NCI-H1694 (cell line): ENCODE measurements at regions not wholly inside any gene's neighbourhood (a gene's known extent, or its start where the extent isn't known, plus 50 kb on each side); places are given as distances from the start of the nearest gene placed in this dataset.
A peak's percentile ranks its signal among the peaks of the same experiment; 100 is the strongest.

Experiments used
- DNase-seq: peaks from one replicate; lab custom pipeline; 2025; lab: John Stamatoyannopoulos, UW

- no peak for DNase-seq
These were observed 213.7 kb upstream of the DCN start for GRCh38 chr12:91396293-91396692.

GRCh38 chr12:91395628-91396135, 213.1 kb upstream of the DCN start:
- DNase-seq, result no peak

GRCh38 chr12:91394903-91395302, 212.3 kb upstream of the DCN start:
- DNase-seq, result no peak

GRCh38 chr12:91388573-91388972, 206.0 kb upstream of the DCN start:
- DNase-seq, result no peak

GRCh38 chr12:91387461-91388134, 205.0 kb upstream of the DCN start:
- no peak for DNase-seq

GRCh38 chr12:91384806-91385205, 202.2 kb upstream of the DCN start:
- no peak for DNase-seq

- DNase-seq, result no peak
These were observed 201.7 kb upstream of the DCN start for GRCh38 chr12:91384366-91384765.

GRCh38 chr12:91383099-91383498, 200.5 kb upstream of the DCN start:
- no peak for DNase-seq

GRCh38 chr12:91382081-91382543, 199.5 kb upstream of the DCN start:
- peak; percentile 66 for DNase-seq

GRCh38 chr12:91381309-91381804, 198.7 kb upstream of the DCN start:
- no peak for DNase-seq

GRCh38 chr12:91380631-91381030, 198.0 kb upstream of the DCN start:
- no peak for DNase-seq

GRCh38 chr12:91379051-91379775, 196.6 kb upstream of the DCN start:
- DNase-seq, result no peak

GRCh38 chr12:91377436-91377835, 194.8 kb upstream of the DCN start:
- DNase-seq, result no peak

GRCh38 chr12:91373086-91373485, 190.5 kb upstream of the DCN start:
- no peak for DNase-seq

- no peak for DNase-seq
These were observed 187.7 kb upstream of the DCN start for GRCh38 chr12:91370086-91370868.

GRCh38 chr12:91368613-91369012, 186.0 kb upstream of the DCN start:
- no peak for DNase-seq

GRCh38 chr12:91367234-91367849, 184.7 kb upstream of the DCN start:
- peak; percentile 4 for DNase-seq

GRCh38 chr12:91364471-91365184, 182.0 kb upstream of the DCN start:
- DNase-seq, result no peak

- DNase-seq, result peak; percentile 34
These were observed 179.2 kb upstream of the DCN start for GRCh38 chr12:91361864-91362263.

GRCh38 chr12:91357381-91357780, 174.8 kb upstream of the DCN start:
- DNase-seq, result no peak

GRCh38 chr12:91356405-91356804, 173.8 kb upstream of the DCN start:
- DNase-seq, result no peak
